NCI-H510A (cell line): ENCODE measurements at regions not wholly inside any gene's neighbourhood (a gene's known extent, or its start where the extent isn't known, plus 50 kb on each side); places are given as distances from the start of the nearest gene placed in this dataset.
"Not testable (repeated sequence)": the region's sequence is repeated elsewhere in the genome, so short reads cannot be mapped to it uniquely, and the experiment has no call there.

ENCODE experiments used
- DNase-seq: peaks from one replicate; lab custom pipeline; 2025; lab: John Stamatoyannopoulos, UW

- DNase-seq: no peak
These were observed 133.4 kb downstream of the MACC1 start for GRCh38 chr7:20083781-20084180.

DNA sequence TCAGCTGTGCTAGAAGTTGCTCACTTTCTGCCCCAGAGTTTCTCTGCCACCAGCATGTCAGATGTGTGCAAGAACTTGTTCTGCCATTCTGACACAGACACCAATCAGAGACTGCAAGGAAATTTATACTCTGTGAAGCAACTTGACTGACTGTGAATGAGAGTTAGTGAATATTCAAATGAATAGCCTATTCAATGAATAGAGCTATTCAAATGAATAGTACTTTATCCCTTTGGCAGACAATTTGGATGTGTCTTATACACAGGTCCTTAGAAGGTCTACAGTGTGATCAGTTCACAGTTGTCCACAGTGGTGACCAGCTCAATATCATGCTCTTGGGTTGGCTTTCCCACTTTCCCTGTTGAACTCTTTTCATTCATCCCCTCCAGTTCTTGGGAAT is 138.1 kb downstream of the MACC1 start:
- DNase-seq: no peak

- DNase-seq: no peak
These were observed 140.3 kb downstream of the MACC1 start for GRCh38 chr7:20076835-20077234.

DNA sequence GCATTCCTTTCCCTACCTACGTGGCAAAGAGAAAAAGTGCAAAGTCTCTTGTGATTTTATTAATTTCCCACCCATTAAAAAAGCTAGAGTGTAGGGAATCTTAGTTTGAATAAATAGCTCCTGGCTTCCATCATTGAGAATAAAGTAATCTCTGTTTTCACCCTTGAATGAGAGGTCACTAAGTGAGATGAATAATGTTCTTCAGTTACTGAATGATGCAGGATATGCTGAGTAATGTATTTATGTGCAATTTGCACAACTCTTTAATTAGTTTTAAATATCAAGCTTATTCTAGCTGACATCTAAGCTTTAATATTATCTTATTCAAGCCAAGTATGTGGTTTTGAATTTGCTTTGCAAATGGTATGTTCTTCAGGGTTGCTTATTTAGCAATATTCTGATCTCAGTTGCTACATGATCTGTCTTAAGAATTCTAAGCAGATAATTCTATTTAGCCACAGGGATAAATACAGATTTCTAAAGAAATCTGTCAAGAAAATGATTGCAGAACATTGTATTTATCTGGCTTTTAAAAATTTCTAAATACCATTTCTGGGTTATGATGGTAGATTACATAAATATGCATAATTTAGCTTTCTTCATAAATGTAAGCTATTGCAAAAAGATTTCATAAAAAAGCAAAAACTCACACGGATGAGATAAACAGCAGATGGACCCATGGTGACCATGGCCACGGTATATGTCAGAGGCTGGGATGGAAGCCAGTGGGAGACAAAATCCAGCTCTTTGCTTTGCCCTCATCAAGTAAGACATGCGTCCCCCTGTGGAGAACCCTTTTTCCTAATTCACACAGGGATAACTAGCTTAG is 141.0 kb downstream of the MACC1 start:
- DNase-seq: no peak

DNA sequence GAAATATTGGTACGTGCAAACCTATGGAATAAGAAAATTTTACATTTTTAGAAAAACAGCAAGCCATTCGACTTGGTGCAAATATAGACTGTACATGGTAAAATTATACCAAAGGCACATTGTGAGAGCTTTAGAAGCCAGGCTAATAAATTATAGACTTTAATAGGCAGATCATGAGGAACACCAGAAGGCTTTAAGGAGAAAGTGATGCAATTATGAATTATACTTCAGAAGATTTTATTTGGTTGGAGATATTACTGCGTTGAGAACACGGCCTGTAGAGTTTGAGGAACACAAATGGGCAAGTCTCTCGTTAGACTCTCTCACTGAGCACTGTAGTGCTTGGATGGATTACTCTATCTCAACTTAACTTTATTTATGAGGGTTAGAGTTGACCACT is 141.7 kb downstream of the MACC1 start:
- DNase-seq: no peak

- not testable (repeated sequence) for DNase-seq
These were observed 149.2 kb downstream of the MACC1 start for GRCh38 chr7:20068004-20068403.

GRCh38 chr7:20064974-20065862 is 152.0 kb downstream of the MACC1 start:
- no peak for DNase-seq

GRCh38 chr7:20064181-20064970 is 152.8 kb downstream of the MACC1 start:
- no peak for DNase-seq

- DNase-seq: no peak
These were observed 153.5 kb downstream of the MACC1 start for GRCh38 chr7:20063644-20064043.

- no peak for DNase-seq
These were observed 154.3 kb downstream of the MACC1 start for GRCh38 chr7:20062932-20063331.

DNA sequence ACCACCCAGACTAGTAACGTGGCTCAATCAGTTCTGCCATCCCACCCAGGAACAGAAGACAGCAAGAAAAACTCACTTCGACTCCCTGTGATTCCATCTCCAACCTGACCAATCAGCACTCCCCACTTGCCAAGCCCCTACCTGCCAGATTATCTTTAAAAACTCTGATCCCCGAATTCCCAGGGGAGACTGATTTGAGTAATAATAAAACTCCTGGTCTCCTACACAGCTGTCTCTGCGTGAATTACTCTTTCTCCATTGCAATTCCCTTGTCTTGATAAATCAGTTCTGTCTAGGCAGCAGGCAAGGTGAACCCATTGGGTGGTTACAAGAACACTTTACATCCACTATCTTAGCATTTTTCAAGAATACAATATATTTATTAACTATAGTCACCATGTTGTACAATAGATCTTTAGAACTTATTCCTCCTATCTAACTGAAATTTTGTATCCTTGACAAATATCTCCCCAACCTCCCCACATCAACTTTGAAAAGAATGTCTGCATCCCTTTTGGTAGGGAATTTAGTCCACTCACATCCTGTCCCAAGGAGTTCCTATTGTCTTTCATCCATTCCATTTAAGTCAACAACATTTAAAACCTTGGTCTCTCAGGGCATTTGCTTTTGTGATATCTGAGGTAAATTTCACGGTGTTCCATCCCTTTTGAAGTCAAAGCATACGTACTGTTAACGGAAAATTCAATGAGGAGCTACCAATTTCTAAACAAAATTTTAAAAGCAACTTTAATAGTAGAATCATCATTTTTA is 163.7 kb downstream of the MACC1 start:
- no peak for DNase-seq

GRCh38 chr7:20050241-20050966 is 166.8 kb downstream of the MACC1 start:
- DNase-seq: no peak

- DNase-seq: no peak
These were observed 178.5 kb downstream of the MACC1 start for GRCh38 chr7:20038676-20039075.

DNA sequence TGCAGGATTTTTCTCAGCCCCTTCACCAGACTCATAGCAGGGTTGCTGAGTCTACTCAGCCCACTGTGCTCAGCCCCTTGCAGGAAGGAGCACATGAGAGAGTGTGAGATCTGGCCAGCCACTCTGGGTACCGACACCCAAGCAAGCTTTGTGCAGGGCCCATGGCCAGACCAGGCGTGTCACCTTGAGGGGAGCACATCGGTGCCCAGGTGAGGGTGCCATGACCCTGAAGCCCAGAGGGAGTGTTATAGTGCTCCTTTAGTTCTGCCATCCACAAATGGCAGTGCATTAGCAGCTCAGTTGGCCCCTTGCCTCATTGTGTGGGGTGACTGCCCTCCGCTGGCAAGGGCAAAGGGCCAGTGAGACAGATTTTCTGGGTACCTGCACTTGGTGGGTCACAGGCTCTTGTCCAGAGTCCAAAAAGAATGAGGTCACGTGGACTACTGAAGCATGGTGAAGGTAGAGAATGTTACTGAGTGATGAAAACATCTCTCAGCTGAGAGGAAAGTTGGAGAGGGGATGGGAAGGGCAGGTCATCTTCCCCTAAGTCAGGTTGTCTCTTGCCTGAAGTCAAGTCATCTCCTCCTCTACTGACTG is 181.8 kb downstream of the MACC1 start:
- no peak for DNase-seq

GRCh38 chr7:20033621-20034400 is 183.4 kb downstream of the MACC1 start:
- DNase-seq: no peak

- no peak for DNase-seq
These were observed 184.4 kb downstream of the MACC1 start for GRCh38 chr7:20032741-20033140.

DNA sequence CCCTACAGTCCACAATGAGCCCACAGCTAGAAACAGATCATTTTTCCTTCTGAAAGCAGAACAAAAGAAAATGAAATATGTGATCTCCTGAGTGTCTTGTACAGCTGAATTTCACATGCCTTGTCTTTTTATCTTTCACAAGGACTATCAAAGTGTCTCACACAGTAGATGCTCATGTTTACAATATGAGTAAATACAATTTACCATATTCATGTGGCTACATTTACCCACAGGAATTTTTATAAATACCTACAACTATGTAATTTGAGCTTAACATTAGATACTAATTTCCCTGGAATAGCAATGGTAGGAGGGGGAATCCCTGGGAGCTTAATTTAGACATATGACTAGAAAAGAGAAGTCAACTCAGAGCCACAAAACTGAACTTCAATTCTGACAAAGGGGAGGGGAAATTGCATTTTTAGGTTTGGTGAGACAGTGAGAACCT is 186.2 kb downstream of the MACC1 start:
- no peak for DNase-seq

DNA sequence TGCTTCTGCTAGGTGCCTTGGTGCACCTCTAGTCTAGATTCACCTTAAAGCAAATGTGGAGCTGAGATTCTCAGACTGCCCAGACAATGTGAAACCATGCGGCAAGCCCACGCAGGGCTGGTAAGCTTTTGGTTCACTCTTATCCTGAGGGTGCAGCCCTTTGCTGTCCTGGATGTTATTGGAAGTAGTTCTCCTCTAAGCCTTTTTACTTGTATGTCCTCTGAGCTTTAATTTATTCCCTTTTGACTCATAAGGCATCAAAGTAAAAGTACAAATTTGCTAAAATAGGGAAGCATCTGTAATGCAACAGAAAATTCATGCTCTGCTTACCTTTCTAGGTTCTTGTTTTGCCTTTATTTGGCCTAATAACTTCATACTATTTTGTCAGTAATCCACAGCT is 186.8 kb downstream of the MACC1 start:
- DNase-seq: no peak

- no peak for DNase-seq
These were observed 190.4 kb downstream of the MACC1 start for GRCh38 chr7:20026762-20027161.

DNA sequence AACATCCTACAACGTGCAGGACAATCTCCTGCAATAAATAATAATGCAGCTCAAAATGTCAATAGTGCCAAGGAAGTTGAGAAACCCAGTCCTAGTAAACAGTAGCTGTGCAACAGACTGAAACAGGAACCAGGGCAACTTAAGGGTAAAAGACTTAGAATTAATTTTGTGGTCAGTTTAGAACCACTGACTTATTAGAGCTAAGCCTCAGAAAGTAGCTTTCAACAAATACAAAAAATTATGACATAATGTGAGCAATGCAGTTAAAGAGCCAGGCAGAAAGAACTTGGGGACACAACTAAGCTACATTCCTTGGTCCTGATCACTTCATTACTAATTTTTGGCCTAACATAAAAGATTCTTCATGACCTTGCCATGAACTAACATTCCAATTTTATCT is 195.4 kb downstream of the MACC1 start:
- no peak for DNase-seq
